Stimulated activated naive CD8-positive, alpha-beta T cell treated with anti-CD3 and anti-CD28 coated beads, Interleukin-15, Interleukin-2, amounts not matched to agents 100 ng/mL and 50 ng/mL, for 24 hours (primary cell): ENCODE measurements at regions not wholly inside any gene's neighbourhood (a gene's known extent, or its start where the extent isn't known, plus 50 kb on each side); places are given as distances from the start of the nearest gene placed in this dataset.

ENCODE experiments used
- H3K27ac Mint-ChIP-seq: one replicate; pipeline ENCODE4 v1.8.0; 2021; ENCODE audit warnings: mild to moderate bottlenecking, mixed read lengths
- H3K27me3 Mint-ChIP-seq: one replicate; pipeline ENCODE4 v1.8.0; 2021; ENCODE audit warnings: mixed read lengths
- H3K36me3 Mint-ChIP-seq: one replicate; pipeline ENCODE4 v1.8.0; 2021; ENCODE audit warnings: low read depth, mixed read lengths
- H3K4me1 Mint-ChIP-seq: one replicate; pipeline ENCODE4 v1.8.0; 2021; ENCODE audit warnings: low read depth, mixed read lengths
- H3K4me3 Mint-ChIP-seq: one replicate; pipeline ENCODE4 v1.8.0; 2021; ENCODE audit warnings: mild to moderate bottlenecking, mixed read lengths
- H3K9me3 Mint-ChIP-seq: one replicate; pipeline ENCODE4 v1.8.0; 2021; ENCODE audit warnings: mixed read lengths

GRCh38 chr16:86175816-86176215 lies 276.9 kb downstream of the IRF8 start:
- H3K27ac Mint-ChIP-seq = no peak overlapping the region
- no peak overlapping the region for H3K4me3 Mint-ChIP-seq
- no peaks in the 10 kb centered on the region for H3K4me1 Mint-ChIP-seq
- H3K9me3 Mint-ChIP-seq = no peaks in the 10 kb centered on the region
- H3K36me3 Mint-ChIP-seq = no peaks in the 10 kb centered on the region
- peaks cover 22% of the 10 kb centered on the region for H3K27me3 Mint-ChIP-seq

- no peaks in the 10 kb centered on the region for H3K4me1 Mint-ChIP-seq
- no peak overlapping the region for H3K27ac Mint-ChIP-seq
- H3K27me3 Mint-ChIP-seq = peaks cover 16% of the 10 kb centered on the region
- no peak overlapping the region for H3K4me3 Mint-ChIP-seq
- H3K36me3 Mint-ChIP-seq = no peaks in the 10 kb centered on the region
- H3K9me3 Mint-ChIP-seq = no peaks in the 10 kb centered on the region
Measured at GRCh38 chr16:86176462-86176861, 277.5 kb downstream of the IRF8 start.

- H3K4me1 Mint-ChIP-seq = no peaks in the 10 kb centered on the region
- H3K9me3 Mint-ChIP-seq = no peaks in the 10 kb centered on the region
- no peak overlapping the region for H3K4me3 Mint-ChIP-seq
- no peak overlapping the region for H3K27ac Mint-ChIP-seq
- H3K36me3 Mint-ChIP-seq = no peaks in the 10 kb centered on the region
- H3K27me3 Mint-ChIP-seq = peaks cover 4% of the 10 kb centered on the region
Measured at GRCh38 chr16:86180244-86180643, 281.3 kb downstream of the IRF8 start.

- Mint-ChIP-seq H3K9me3 (no peaks in the 10 kb centered on the region), H3K27me3 (peaks cover 4% of the 10 kb centered on the region), H3K27ac (no peak overlapping the region), H3K4me3 (no peak overlapping the region), H3K4me1 (no peaks in the 10 kb centered on the region), H3K36me3 (no peaks in the 10 kb centered on the region)
Measured at GRCh38 chr16:86180780-86181179, 281.8 kb downstream of the IRF8 start.

GRCh38 chr16:86181526-86181925 lies 282.6 kb downstream of the IRF8 start:
- H3K9me3 Mint-ChIP-seq = no peaks in the 10 kb centered on the region
- H3K27me3 Mint-ChIP-seq = peaks cover 4% of the 10 kb centered on the region
- H3K27ac Mint-ChIP-seq = no peak overlapping the region
- H3K4me3 Mint-ChIP-seq = no peak overlapping the region
- H3K36me3 Mint-ChIP-seq = no peaks in the 10 kb centered on the region
- no peaks in the 10 kb centered on the region for H3K4me1 Mint-ChIP-seq

GRCh38 chr16:86184185-86184584 lies 285.2 kb downstream of the IRF8 start:
- Mint-ChIP-seq H3K4me1 (no peaks in the 10 kb centered on the region), H3K36me3 (no peaks in the 10 kb centered on the region), H3K27ac (no peak overlapping the region), H3K4me3 (no peak overlapping the region), H3K27me3 (peaks cover 10% of the 10 kb centered on the region), H3K9me3 (no peaks in the 10 kb centered on the region)

- no peaks in the 10 kb centered on the region for H3K36me3 Mint-ChIP-seq
- H3K27ac Mint-ChIP-seq = no peak overlapping the region
- H3K4me1 Mint-ChIP-seq = no peaks in the 10 kb centered on the region
- no peaks in the 10 kb centered on the region for H3K9me3 Mint-ChIP-seq
- H3K4me3 Mint-ChIP-seq = no peak overlapping the region
- peaks cover 15% of the 10 kb centered on the region for H3K27me3 Mint-ChIP-seq
Measured at GRCh38 chr16:86185089-86185488, 286.1 kb downstream of the IRF8 start.

- H3K27me3 Mint-ChIP-seq = peaks cover 23% of the 10 kb centered on the region
- H3K36me3 Mint-ChIP-seq = no peaks in the 10 kb centered on the region
- H3K27ac Mint-ChIP-seq = no peak overlapping the region
- H3K9me3 Mint-ChIP-seq = no peaks in the 10 kb centered on the region
- no peak overlapping the region for H3K4me3 Mint-ChIP-seq
- H3K4me1 Mint-ChIP-seq = no peaks in the 10 kb centered on the region
Measured at GRCh38 chr16:86186313-86186712, 287.4 kb downstream of the IRF8 start.

GRCh38 chr16:86189934-86190333 lies 291.0 kb downstream of the IRF8 start:
- Mint-ChIP-seq H3K27me3 (peaks cover 48% of the 10 kb centered on the region), H3K4me1 (no peaks in the 10 kb centered on the region), H3K9me3 (no peaks in the 10 kb centered on the region), H3K36me3 (no peaks in the 10 kb centered on the region), H3K27ac (no peak overlapping the region), H3K4me3 (no peak overlapping the region)

- H3K27ac Mint-ChIP-seq = no peak overlapping the region
- no peaks in the 10 kb centered on the region for H3K9me3 Mint-ChIP-seq
- H3K36me3 Mint-ChIP-seq = no peaks in the 10 kb centered on the region
- no peaks in the 10 kb centered on the region for H3K4me1 Mint-ChIP-seq
- peaks cover 63% of the 10 kb centered on the region for H3K27me3 Mint-ChIP-seq
- no peak overlapping the region for H3K4me3 Mint-ChIP-seq
Measured at GRCh38 chr16:86191663-86192062, 292.7 kb downstream of the IRF8 start.

- no peak overlapping the region for H3K27ac Mint-ChIP-seq
- H3K9me3 Mint-ChIP-seq = no peaks in the 10 kb centered on the region
- no peaks in the 10 kb centered on the region for H3K36me3 Mint-ChIP-seq
- peaks cover 76% of the 10 kb centered on the region for H3K27me3 Mint-ChIP-seq
- H3K4me1 Mint-ChIP-seq = no peaks in the 10 kb centered on the region
- H3K4me3 Mint-ChIP-seq = no peak overlapping the region
Measured at GRCh38 chr16:86193528-86194193, 294.7 kb downstream of the IRF8 start.

- Mint-ChIP-seq H3K36me3 (no peaks in the 10 kb centered on the region), H3K4me1 (no peaks in the 10 kb centered on the region)
Measured at GRCh38 chr16:86195863-86196630, 297.1 kb downstream of the IRF8 start.

GRCh38 chr16:86196687-86197391 lies 297.9 kb downstream of the IRF8 start:
- H3K27ac Mint-ChIP-seq = no peak overlapping the region
- H3K9me3 Mint-ChIP-seq = no peaks in the 10 kb centered on the region
- no peak overlapping the region for H3K4me3 Mint-ChIP-seq
- H3K27me3 Mint-ChIP-seq = peaks cover 88% of the 10 kb centered on the region
- H3K36me3 Mint-ChIP-seq = no peaks in the 10 kb centered on the region
- no peaks in the 10 kb centered on the region for H3K4me1 Mint-ChIP-seq

More at GRCh38 chr16:86195863-86196630, 297.1 kb downstream of the IRF8 start:
- Mint-ChIP-seq H3K27me3 (peaks cover 89% of the 10 kb centered on the region), H3K27ac (no peak overlapping the region), H3K4me3 (no peak overlapping the region), H3K9me3 (no peaks in the 10 kb centered on the region)

GRCh38 chr16:86198206-86199118 lies 299.5 kb downstream of the IRF8 start:
- Mint-ChIP-seq H3K27me3 (peaks cover 78% of the 10 kb centered on the region), H3K4me3 (no peak overlapping the region), H3K36me3 (no peaks in the 10 kb centered on the region), H3K27ac (no peak overlapping the region), H3K9me3 (no peaks in the 10 kb centered on the region), H3K4me1 (no peaks in the 10 kb centered on the region)
